PC-3 (cell line): ENCODE measurements at regions not wholly inside any gene's neighbourhood (a gene's known extent, or its start where the extent isn't known, plus 50 kb on each side); places are given as distances from the start of the nearest gene placed in this dataset.

ENCODE experiments used
- CTCF ChIP-seq: fragments of 300-600 bp; sonication (generic); conservative IDR thresholded peaks from 2 replicates; pipeline ENCODE4 v1.5.1; 2017; ENCODE audit warnings: antibody characterized with exemption, low read depth, mild to moderate bottlenecking, low read length
- EZH2 ChIP-seq: fragments of 300-600 bp; sonication (generic); IDR thresholded peaks from one replicate; pipeline ENCODE4 v1.6.1; 2017; ENCODE audit warnings: antibody characterized with exemption, mild to moderate bottlenecking, low read length; ENCODE audit not compliant: unreplicated experiment
- EZH2phosphoT487 ChIP-seq: fragments of 300-600 bp; sonication (generic); IDR thresholded peaks from 2 replicates; pipeline ENCODE4 v1.6.1; 2018; ENCODE audit warnings: mild to moderate bottlenecking, antibody characterized with exemption, low read length, borderline replicate concordance

- TF ChIP-seq CTCF (no peak), EZH2 (no peak), EZH2phosphoT487 (no peak)
Measured at GRCh38 chr7:113285411-113285810, 167.1 kb upstream of the SMIM30 start.
